HG03354 (cell line): ENCODE measurements at regions not wholly inside any gene's neighbourhood (a gene's known extent, or its start where the extent isn't known, plus 50 kb on each side); places are given as distances from the start of the nearest gene placed in this dataset.

Experiments
- ATAC-seq: cut with Tn5 transposase; IDR thresholded peaks from one replicate; pipeline ENCODE4 v1.9.1; 2021; ENCODE audit warnings: mild to moderate bottlenecking; ENCODE audit not compliant: unreplicated experiment, poor library complexity, severe bottlenecking

DNA sequence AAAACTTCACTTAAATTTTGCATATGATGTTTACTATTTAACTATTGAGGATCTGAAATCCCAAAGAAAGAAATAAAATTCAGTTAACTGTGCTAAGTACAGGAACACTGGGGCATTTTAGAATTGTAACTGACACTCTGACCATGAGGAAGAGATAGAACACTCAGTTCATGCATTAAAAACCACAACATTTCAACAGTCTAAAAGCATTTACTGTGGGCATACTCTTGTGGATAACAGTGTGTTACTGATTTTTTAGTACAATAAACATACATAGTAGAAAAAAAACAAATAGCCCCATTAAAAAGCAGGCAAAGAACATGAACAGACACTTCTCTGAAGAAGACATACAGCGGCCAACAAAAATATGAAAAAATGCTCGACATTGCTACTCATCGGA lies 1122.7 kb upstream of the PIK3C3 start:
- ATAC-seq = no peak

DNA sequence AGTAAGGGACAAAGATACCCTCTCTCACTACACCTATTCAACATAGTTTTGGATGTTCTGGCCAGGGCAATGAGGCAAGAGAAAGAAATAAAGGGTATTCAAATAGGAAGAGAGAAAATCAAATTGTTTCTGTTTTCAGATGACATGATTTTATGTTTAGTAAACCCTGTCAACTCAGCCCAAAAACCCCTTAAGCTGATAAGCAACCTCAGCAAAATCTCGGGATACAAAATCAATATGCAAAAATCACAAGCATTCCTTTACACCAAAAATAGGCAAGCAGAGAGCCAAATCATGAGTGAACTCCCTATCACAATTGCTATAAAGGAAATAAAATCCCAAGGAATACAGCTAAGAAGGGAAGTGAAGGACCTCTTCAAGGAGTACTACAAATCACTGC lies 1130.7 kb upstream of the PIK3C3 start:
- no peak for ATAC-seq

DNA sequence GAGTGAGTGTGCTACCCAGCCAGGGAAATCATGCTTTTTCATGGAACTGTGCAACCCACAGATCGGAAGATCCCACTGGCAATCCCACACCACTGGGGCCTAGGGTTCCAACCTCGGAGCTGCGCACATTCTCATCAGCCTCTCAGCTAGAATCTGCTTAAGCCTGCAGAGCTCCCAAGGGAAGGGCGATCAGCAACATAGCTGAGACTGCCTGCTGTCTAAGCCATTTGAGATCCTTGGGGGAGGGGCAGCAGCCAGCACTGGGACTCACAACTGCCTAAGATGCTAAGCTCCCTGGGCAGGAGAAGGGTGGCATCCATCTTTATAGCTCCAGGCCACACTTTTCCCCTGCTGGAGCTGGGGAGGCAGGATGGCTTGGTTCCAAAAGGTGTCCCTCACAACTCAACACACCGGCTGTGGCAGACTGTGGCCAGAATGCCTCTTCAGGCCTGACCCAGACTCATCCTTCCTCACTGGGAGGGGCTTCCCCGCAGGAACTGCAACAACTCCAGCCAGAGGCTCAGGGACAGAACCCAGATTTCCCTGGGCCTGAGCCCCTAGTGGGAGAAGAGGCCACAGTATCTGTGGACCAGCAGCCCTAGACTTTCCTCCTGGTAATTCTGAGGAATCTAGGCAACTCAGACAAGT lies 1133.3 kb upstream of the PIK3C3 start:
- no peak for ATAC-seq

DNA sequence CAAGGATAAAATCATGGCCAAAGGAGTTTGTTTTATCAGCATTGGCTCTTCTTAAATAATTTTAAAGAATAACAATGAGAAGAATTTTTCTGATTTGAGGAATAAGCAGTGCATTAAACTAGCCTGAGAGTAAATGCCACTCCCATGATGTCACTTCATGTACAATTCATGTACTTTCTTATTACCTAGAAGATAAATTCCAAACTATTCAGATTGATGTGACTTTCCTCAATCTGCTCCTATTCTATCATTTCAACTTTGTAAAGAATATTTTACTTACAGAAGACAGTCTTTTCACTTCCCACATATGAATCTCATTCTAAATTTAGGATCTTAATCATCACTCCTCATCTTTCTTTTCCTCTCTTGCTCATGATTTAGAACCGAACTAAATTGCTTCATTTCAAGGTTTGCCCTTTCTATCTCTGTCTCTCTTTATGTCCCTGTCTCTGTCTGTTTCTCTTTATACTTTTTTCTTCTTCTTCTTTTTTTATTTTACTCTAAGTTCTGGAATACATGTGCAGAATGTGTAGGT lies 1142.0 kb upstream of the PIK3C3 start:
- no peak for ATAC-seq

DNA sequence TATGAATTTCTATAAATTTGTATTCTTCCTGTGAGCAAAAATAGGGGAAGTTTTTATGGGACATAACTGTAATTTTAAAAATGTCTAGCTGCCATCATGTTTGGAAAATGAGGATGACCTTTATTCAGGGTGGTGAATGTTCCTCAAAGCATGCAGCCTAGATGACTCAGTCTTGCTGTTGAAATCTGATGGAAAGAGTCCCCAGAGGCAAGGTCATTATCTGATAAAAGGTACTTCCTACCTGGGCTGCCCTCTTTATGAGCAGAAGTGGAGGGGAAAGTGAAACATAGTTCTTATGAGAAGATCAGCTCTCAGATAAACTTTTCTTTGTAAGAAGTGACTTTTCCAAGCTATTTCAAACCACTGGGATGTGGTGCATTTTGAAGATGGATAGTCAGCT lies 1144.7 kb upstream of the PIK3C3 start:
- ATAC-seq = no peak

DNA sequence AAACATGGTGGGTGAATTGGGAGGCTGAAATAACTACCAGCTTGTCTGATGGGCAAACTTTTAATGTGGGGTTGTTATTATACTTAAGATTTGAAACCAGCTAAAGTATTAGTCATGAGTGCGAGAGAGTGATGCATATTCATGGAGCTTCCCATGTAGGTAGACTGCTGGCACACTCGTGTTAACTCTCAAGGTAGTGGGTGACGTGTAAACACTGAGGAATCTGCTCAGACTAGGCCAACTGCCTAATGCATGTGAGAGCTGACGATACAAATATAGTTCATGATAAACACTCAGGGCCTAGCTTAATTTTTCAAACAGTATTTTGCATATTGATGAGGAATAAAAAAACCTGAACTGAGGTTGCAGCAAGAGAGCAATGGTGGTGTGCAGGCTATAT lies 1165.7 kb upstream of the PIK3C3 start:
- ATAC-seq = no peak

DNA sequence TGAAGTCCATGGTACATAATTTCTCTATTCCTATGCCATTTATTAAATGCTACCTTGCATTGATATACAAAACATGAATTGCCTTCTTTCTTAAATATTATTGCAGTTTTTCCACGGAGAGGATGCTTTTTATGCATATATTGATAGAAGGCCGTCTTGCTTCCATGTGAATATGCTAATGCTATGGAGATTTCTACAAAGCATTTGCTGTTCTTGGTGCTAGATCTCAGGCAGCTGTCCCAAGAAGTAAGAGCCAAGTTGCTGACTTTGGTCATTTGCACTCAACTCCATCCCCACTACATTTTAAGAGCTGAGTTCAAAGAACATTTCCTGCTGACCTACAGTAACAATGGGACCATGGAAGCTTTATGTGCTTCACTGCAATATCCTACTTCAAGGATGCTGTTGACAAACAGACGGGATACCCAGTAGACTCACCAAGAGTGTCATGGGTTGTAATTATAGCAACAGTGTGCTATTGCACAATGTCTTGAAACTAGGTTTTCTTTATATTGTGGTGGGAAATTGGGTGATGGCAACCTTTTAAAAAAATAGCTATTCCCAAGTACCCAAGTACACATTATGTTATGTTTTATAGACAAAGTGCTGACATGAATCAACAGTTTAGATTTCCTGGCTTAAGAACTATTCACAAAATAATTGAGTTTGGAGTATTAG lies 1172.4 kb upstream of the PIK3C3 start:
- no peak for ATAC-seq

DNA sequence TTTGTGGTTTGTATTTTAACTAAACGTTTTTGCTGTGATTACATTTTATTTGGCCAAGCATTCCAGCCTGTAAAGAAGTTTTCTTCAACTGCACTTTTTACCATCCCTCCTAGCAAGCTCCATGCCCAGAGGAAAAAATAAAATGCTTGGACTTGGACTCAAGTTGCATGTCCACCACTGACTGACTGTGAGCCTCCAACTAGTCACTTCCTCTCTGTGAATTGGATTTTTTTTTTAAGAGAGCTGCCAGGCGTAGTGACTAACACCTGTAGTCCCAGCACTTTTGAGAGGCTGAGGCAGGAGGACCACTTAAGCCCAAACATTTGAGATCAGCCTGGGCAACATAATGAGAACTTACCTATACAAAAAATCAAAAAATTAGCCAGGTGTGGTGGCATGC lies 1185.2 kb upstream of the PIK3C3 start:
- no peak for ATAC-seq

DNA sequence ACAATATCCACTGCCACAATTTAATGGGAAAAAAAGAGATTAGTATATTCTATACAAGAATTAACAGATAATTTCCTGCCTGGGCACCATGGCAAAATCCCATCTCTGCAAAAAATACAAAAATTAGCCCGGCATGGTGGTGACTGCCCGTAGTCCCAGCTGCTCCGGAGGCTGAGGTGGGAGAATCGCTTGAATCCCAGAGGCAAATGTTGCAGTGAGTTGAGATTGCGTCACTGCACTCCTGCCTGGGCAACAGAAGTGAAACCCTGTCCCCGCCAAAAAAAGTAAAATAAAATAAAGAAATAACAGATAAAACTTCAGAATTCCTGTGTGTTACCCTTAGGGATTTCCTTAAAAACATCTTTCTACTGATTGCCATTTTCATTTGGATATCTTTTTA lies 1194.8 kb upstream of the PIK3C3 start:
- no peak for ATAC-seq

DNA sequence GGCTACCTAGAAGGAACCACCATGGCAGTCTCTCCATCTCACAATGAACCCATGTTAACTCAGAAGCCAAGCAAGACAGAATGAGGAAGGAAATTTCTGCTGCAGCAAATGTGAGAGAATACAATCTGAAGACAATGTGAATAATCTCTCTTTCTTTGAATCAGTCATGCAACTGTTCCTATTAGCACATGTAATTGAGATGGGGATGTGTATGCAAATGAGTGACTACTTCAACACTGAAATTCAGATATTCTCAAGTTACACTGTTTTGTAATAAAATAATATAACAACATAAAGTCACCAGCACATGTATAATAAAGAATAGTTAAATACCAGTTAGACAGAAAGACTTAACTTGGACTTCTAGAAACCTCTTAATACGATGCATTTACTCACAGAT lies 1200.6 kb upstream of the PIK3C3 start:
- no peak for ATAC-seq

DNA sequence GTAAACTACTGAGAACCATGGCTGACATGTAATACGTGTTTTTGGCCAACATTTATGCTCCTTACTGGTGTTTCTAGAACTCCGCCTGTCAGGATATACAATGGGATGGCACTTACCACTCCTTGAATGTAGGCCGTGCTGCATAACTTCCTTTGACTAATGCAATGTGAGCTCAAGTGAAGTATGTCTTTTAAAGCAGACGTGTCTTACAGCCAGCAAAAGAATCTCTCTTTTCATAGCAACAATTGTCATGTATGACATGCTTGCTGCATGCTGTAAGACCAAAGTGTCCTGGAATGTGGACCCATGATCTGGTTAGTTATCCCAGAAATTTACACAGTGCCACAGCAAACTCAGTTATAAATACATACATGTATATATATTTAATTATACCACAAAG lies 1202.7 kb upstream of the PIK3C3 start:
- ATAC-seq = no peak

DNA sequence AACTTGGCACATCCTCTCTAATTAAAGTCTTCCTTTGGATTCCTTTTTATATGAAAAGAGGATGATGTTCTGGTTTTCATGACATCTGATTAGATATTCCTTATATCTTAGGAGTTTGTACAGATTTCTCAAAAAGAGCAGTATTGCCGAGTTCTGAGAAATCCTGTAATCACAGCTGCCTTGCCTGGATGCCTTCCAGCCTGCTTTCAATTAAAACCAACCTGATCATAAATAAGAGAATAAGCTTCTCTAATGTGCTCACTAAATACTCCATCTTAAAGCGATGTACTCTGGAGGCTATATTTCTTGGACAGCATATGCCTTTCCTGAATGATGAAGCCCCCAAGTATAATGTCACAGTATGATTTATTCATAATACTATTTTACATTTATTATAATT lies 1203.8 kb upstream of the PIK3C3 start:
- no peak for ATAC-seq

DNA sequence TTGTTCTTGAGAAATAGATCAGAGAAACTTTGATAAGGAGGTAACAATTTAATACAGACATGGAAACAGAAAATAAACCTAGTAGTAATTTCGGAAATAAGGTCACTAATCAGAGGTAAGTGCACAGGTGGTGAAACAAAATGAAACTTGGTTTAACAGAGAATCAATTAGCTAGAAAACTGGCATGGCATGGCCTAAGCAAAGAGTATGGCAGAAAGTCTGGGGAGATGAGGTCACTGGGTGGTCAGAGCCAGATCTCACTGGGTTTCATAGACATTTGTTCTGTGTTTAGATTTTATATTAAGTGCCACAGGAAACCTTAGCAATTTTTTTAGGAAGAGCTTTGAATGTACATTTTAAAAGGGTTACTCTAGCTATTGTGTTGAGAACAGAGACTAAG lies 1216.0 kb upstream of the PIK3C3 start:
- no peak for ATAC-seq

DNA sequence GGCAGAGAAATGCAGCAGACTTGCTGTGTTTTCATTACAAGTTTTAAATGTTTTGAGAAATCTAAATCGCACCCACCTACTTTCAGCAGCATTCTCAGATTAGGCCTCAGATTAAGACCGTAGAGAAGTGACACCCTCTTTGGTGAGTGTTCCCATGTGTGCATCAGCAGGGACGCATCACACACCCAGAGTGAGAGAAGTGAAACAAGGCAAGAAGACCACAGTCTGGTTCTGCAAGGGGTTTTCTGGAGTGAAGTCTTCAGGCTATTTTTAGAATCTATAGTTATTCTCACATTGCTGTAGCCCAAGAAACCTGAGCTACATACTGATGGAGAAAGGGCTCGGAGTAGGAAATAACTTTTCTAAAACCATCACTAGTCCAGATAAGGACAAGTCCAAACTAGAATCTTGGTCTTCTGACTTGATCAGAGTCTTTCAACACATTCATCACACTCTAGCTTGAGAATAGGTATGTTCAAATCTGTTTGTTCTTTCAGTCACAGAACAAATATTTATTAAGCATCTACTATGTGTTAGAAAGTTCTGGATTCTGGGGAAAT lies 1216.6 kb upstream of the PIK3C3 start:
- no peak for ATAC-seq

DNA sequence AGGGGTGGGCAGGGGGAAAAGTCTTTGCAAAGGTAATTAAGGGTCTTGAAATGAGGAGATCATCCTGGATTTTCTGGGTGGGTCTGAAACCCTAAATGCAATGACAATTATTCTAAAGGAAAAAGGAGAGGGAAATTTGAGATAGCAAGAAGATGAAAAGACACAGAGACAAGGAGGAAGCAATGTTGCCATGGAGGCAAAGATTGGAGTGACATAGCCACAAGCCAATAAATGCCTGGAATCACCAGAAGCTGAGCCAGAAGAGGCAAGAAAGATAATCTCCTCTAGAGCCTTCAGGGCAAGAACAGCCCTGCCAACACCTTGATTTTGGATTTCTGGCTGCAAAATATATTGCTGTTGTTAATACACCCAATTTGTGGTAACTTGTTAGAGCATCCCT lies 1246.3 kb upstream of the PIK3C3 start:
- ATAC-seq = no peak

DNA sequence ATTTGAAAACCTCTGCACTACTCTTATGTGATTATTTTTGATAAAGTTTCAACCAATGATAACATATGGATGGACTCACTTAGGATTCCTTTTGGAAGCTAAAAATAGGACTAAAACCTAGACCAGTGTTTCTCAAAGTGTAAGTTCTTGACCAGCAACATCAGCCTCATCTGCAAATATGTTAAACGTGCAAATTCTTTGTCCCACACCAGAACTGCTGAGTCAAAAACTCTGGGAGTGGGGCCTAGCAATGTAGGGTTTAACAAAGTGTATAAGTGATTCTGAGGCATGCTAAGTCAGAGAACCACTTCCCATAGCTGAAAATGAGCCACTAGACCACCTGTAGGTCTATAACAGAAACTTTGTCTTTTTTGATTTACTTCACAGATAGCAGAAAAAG lies 1247.2 kb upstream of the PIK3C3 start:
- no peak for ATAC-seq

DNA sequence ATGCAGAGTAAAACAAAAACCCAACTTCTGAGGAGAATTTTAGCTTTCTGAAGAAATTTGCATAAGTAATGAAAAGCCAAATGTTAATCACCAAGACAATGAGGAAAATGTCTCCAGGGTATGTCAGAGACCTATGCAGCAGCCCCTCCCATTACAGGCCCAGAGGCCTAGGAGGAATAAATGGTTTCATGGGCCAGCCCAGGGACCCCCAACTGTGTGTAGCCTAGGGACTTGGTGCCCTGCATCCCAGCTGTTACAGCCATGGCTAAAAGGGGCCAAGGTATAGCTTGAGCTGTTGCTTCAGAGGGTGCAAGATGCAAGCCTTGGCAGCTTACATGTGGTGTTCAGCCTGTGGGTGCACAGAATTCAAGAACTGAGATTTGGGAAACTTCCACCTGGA lies 1256.9 kb upstream of the PIK3C3 start:
- no peak for ATAC-seq

DNA sequence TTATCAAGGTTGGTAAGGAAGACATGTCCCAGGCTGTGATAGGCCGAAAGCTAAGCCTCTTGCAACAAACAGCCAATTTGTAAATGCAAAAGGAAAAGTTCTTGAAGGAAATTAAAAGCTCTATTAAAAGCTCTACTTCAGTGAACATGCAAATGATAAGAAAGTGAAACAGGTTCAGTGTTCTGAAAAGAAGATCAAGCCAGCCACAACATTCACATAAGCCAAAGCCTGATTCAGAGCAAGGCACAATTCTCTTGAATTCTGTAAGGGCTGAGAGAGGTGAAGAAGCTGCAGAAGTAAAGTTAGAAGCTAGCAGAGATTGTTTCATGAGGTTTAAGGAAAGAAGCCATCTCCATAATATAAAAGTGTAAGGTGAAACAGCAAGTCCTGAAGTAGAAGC lies 1259.5 kb upstream of the PIK3C3 start:
- no peak for ATAC-seq

DNA sequence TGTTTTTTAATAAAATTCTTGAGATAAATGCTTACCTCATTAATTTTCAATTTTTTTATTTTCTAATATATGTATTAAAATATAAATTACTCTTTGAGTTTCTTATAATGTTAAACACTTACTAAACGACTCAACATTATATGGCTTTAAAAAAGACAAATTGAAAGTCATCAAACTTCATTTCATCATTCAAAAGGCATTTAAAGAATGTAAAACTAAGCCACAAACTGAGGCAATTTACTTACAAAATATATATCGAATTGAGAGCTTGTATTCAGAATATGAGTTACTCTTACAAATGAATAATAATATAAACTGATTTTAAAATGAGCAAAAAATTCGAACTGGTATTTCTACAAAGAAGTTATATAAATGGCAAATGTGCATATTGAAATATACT lies 1262.2 kb upstream of the PIK3C3 start:
- no peak for ATAC-seq

DNA sequence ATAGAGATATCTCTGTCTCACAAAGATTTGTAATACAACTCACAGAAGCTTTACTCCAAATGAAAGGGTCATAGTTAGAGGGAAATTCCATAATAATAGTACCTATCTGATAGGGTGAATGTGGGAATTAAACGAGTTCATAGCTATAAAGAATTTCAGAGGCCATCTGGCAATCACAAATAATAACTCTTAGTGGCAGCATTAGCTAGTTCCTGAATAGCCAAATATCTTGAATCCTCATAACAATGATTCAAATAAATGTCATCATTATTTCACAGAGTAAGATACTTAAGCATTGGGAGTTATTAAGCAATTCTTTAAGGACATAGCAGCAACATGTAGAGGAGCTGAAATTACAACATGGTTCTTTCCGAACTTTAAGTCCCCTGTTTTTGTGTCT lies 1265.0 kb upstream of the PIK3C3 start:
- no peak for ATAC-seq

DNA sequence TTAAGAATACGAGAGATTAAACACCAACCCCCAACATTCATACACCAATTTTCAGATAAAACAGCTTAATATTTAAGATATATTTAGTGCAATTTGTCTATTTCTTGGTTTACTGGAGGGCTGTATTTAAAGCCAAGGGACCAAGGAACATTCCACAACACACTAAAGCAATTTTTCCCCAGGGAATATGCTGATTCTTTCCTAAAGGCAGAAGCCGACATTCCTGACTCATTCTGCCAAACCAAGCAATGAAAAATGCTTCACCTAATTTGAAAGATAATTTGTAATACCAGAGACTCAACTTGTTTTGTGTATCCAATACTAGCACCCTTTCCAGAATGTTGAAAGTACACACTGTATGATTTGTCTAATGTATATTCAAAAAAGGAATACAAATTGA lies 1267.6 kb upstream of the PIK3C3 start:
- ATAC-seq = no peak
